Spleen (tissue), 11 donors: ENCODE measurements at regions not wholly inside any gene's neighbourhood (a gene's known extent, or its start where the extent isn't known, plus 50 kb on each side); places are given as distances from the start of the nearest gene placed in this dataset.

ENCODE experiments used
- DNase-seq: peaks from one replicate; pipeline ENCODE4 v3.0.0-alpha.2; 2020
- H3K27ac ChIP-seq, 8 donors: fragments of 200-600 bp; sonication (generic) in 7 of 8; 1 replicate in 4 of 8; 2 replicates in 4 of 8; pipeline versions ENCODE4 v1.5.0 to v1.8.0; 2016 to 2021; ENCODE audit warnings: inconsistent platforms in 4 of 8, mild to moderate bottlenecking in 4 of 8, moderate library complexity in 1 of 8
- H3K27me3 ChIP-seq, 7 donors: fragments of 200-600 bp; sonication (generic) in 6 of 7; replicated peaks in 1 of 7; 1 replicate in 4 of 7; 2 replicates in 3 of 7; pipeline versions ENCODE4 v1.5.0 to v1.8.0; 2016 to 2021; ENCODE audit warnings: inconsistent platforms in 3 of 7, mild to moderate bottlenecking in 1 of 7
- H3K36me3 ChIP-seq, 6 donors: fragments of 200-600 bp; sonication (generic) in 5 of 6; 1 replicate in 4 of 6; 2 replicates in 2 of 6; pipeline versions ENCODE4 v1.5.0 to v1.8.0; 2016 to 2021; ENCODE audit warnings: inconsistent platforms in 2 of 6
- H3K4me1 ChIP-seq, 6 donors: fragments of 200-600 bp; sonication (generic) in 5 of 6; 1 replicate in 3 of 6; 2 replicates in 3 of 6; pipeline versions ENCODE4 v1.5.0 to v1.8.0; 2016 to 2021; ENCODE audit warnings: inconsistent platforms in 3 of 6
- H3K4me3 ChIP-seq, 8 donors: fragments of 200-600 bp; sonication (generic) in 7 of 8; 1 replicate in 4 of 8; 2 replicates in 4 of 8; pipeline versions ENCODE4 v1.5.0 to v1.8.0; 2016 to 2021; ENCODE audit warnings: inconsistent platforms in 4 of 8, mild to moderate bottlenecking in 4 of 8, moderate library complexity in 2 of 8
- H3K9me3 ChIP-seq, 8 donors: fragments of 200-600 bp; sonication (generic) in 7 of 8; 1 replicate in 4 of 8; 2 replicates in 4 of 8; pipeline versions ENCODE4 v1.5.0 to v1.8.0; 2016 to 2021; ENCODE audit warnings: inconsistent platforms in 4 of 8
- CTCF ChIP-seq, 11 experiments: fragments of 200-600 bp in 7 of 11; fragments of 450-650 bp in 4 of 11; sonication (generic) in 4 of 11; IDR thresholded peaks in 8 of 11; conservative IDR thresholded peaks in 3 of 11; 1 replicate in 7 of 11; 2 replicates in 4 of 11; pipeline versions ENCODE4 v1.4.0 to v1.8.0; 2016 to 2021; ENCODE audit warnings: antibody characterized with exemption in 11 of 11, inconsistent platforms in 4 of 11, mild to moderate bottlenecking in 1 of 11
- POLR2A ChIP-seq, 3 donors: fragments of 450-650 bp; IDR thresholded peaks; one replicate each; pipeline ENCODE4 v1.5.1; 2017; ENCODE audit warnings: antibody characterized with exemption in 3 of 3, mild to moderate bottlenecking in 1 of 3
- POLR2AphosphoS5 ChIP-seq, 3 donors: sonication (generic); formaldehyde crosslinking; IDR thresholded peaks; one replicate each; pipeline ENCODE4 v1.5.1; 2017; ENCODE audit warnings: antibody characterized with exemption in 3 of 3
- WGBS, 5 donors: extraction: QIAGEN DNeasy Blood & Tissue Kit in 3 of 5; methylation state at CpG; one replicate each; pipeline versions ENCODE4 v1.1.5 to v1.1.7; 2013 to 2018; 5-methylcytosine and 5-hydroxymethylcytosine counted together
- intact Hi-C: fragments of 100-400 bp; cut with DNase I; formaldehyde crosslinking; loops from one replicate; pipeline ENCODE4 v1.15.0; 2023; ENCODE audit warnings: low total_unique reads
- donor health status: healthy with polysubstance abuse.
- donor health status: DM: no; HTN: no; CAD: no; lungs with moderate emphysema.
- donor health status: DM: no; HTN: no; CAD: no.
- donor health status: Bipolar disorder and iron deficiency.
- donor health status: healthy.
- donor health status: DM: no; HTN: no; CAD: no.
- donor health status: DM: yes; HTN: yes; CAD: no.

GRCh38 chrX:142742581-142742980, 283.1 kb upstream of the SPANXN4 start:
- no peaks in the 10 kb centered on the region for H3K9me3 ChIP-seq
- no peak overlapping the region for H3K27ac ChIP-seq
- no peaks in the 10 kb centered on the region for H3K36me3 ChIP-seq
- H3K4me1 ChIP-seq = no peaks in the 10 kb centered on the region
- no peaks in the 10 kb centered on the region for H3K27me3 ChIP-seq
- 60 to 73% (median 65%) methylated on average over 2 of the region's 2 CpGs for WGBS, 5 donors
- TF ChIP-seq POLR2AphosphoS5 (IDR thresholded peaks at IDR 0.05) (no peak), CTCF (IDR thresholded peaks at IDR 0.05 in 8 of 11, conservative IDR thresholded peaks at IDR 0.05 in 3 of 11) (no peak), POLR2A (IDR thresholded peaks at IDR 0.05) (no peak)
- H3K4me3 ChIP-seq = no peak overlapping the region
- intact Hi-C loops = no loop called here
- no peak for DNase-seq

DNA sequence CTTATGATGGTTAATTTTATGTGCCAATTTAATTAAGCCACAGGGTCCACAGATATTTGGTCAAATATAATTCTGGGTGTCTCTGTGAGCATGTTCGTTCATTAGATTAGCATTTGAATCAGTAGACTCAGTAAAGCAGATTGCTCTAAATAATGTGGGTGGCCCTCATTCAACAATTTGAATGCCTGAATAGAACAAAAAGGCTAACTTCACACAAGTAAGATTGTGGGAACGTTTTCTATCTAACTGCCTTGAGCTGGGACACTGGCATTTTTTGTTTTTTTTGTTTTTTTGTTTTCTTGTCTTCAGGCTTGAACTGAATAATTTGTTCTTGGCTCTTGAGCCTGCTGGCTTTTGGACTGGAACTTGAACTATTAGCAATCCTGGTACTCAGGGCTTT, 292.4 kb upstream of the SPANXN4 start:
- TF ChIP-seq POLR2AphosphoS5 (IDR thresholded peaks at IDR 0.05) (no peak), CTCF (IDR thresholded peaks at IDR 0.05 in 8 of 11, conservative IDR thresholded peaks at IDR 0.05 in 3 of 11) (no peak), POLR2A (IDR thresholded peaks at IDR 0.05) (no peak)
- 51 to 76% (median 61%) methylated on average over 2 of the region's 2 CpGs for whole genome bisulfite sequencing, 5 donors
- no peak overlapping the region for H3K27ac ChIP-seq

DNA sequence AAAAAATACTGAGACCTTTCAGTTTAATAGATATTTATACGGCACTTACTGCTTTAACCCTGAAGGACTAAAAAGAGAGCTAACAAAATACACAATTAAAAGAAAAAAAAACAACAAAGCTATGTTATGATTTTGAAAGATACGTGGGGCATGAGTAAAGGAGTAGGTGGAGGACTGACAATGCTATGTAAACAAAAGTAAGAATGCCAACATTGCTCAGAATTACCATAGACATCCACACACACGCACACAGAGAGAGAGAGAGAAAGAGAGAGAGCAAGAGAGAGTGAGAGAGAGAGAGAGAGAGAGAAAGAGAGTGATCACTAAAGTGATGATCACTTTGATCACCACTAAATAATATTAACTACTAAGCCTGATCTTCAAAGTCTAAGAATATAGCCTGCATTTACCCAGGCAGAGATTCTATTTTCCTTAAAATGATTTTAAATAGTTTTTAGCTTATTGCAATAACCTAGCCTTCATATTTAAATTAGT, 313.9 kb upstream of the SPANXN4 start:
- no peak overlapping the region for H3K4me3 ChIP-seq
- 35 to 56% (median 54%) methylated on average over 3 of the region's 3 CpGs for WGBS, 5 donors
- no peaks in the 10 kb centered on the region for H3K36me3 ChIP-seq
- H3K27me3 ChIP-seq = no peaks in the 10 kb centered on the region
- no peaks in the 10 kb centered on the region for H3K4me1 ChIP-seq
- no peak for TF ChIP-seq CTCF (IDR thresholded peaks at IDR 0.05 in 8 of 11, conservative IDR thresholded peaks at IDR 0.05 in 3 of 11)
- no peak for TF ChIP-seq POLR2AphosphoS5 (IDR thresholded peaks at IDR 0.05)
- no peak for TF ChIP-seq POLR2A (IDR thresholded peaks at IDR 0.05)
- DNase-seq = no peak
- intact Hi-C loops = no loop called here
- H3K9me3 ChIP-seq = no peaks in the 10 kb centered on the region
- no peak overlapping the region for H3K27ac ChIP-seq

More for the DNA sequence above, 292.4 kb upstream of the SPANXN4 start:
- peaks cover 0 to 13% (median 0%) of the 10 kb centered on the region in 8 donors for H3K9me3 ChIP-seq
- DNase-seq = no peak
- H3K4me3 ChIP-seq = no peak overlapping the region
- no peaks in the 10 kb centered on the region for H3K27me3 ChIP-seq
- H3K4me1 ChIP-seq = no peaks in the 10 kb centered on the region
- H3K36me3 ChIP-seq = no peaks in the 10 kb centered on the region
- intact Hi-C loops = no loop called here

- no peak for DNase-seq
- Histone ChIP-seq H3K4me3 (no peak overlapping the region), H3K27ac (no peak overlapping the region), H3K4me1 (no peaks in the 10 kb centered on the region), H3K9me3 (peaks cover 0 to 5% (median 0%) of the 10 kb centered on the region in 8 donors), H3K36me3 (no peaks in the 10 kb centered on the region), H3K27me3 (no peaks in the 10 kb centered on the region)
- TF ChIP-seq POLR2A (IDR thresholded peaks at IDR 0.05) = no peak
- TF ChIP-seq POLR2AphosphoS5 (IDR thresholded peaks at IDR 0.05) = no peak
- TF ChIP-seq CTCF (IDR thresholded peaks at IDR 0.05 in 8 of 11, conservative IDR thresholded peaks at IDR 0.05 in 3 of 11) = no peak
- intact Hi-C loops = no loop called here
- 40 to 74% (median 49%) methylated on average over 2 of the region's 2 CpGs for WGBS, 5 donors
Observed at GRCh38 chrX:142702749-142703148, 323.0 kb upstream of the SPANXN4 start.
